Panc1 (cell line): ENCODE measurements at regions not wholly inside any gene's neighbourhood (a gene's known extent, or its start where the extent isn't known, plus 50 kb on each side); places are given as distances from the start of the nearest gene placed in this dataset.

ENCODE experiments used
- ATAC-seq: fragments of 200-7000 bp; cut with Tn5 transposase; 2 replicates; pipeline ENCODE4 v1.9.1; 2020; ENCODE audit warnings: mild to moderate bottlenecking, moderate library complexity
- BruUV-seq: library from RNA; stranded (reverse); fragments of 400-500 nt; replicated peaks from 2 replicates; lab custom pipeline; 2021; lab: Mats Ljungman, UMichigan
- CTCF ChIA-PET: fragments of 300-600 bp; sonication (Branson Sonifier 250); formaldehyde crosslinking; loops from one replicate; lab custom pipeline; 2022; ENCODE audit warnings: antibody characterized with exemption; lab: Charles Lee
- POLR2A ChIA-PET: fragments of 300-600 bp; sonication (Branson Sonifier 250); formaldehyde crosslinking; loops from one replicate; lab custom pipeline; 2022; ENCODE audit warnings: antibody characterized with exemption; lab: Charles Lee
- DNase-seq: peaks from one replicate; pipeline ENCODE4 v3.0.0-alpha.2; 2010; ENCODE audit warnings: low read depth, low spot score
- H3K27ac ChIP-seq: 2 replicates; pipeline ENCODE4 v1.5.1; 2011; ENCODE audit warnings: mild to moderate bottlenecking, low read length, inconsistent platforms
- H3K27me3 ChIP-seq: fragments of 200-500 bp; sonication (Bioruptor generic); 2 replicates; pipeline ENCODE4 v1.6.0; 2014; ENCODE audit warnings: low read length, inconsistent platforms; ENCODE audit not compliant: control insufficient read depth, insufficient read depth
- H3K36me3 ChIP-seq: fragments of 200-500 bp; sonication (Bioruptor generic); 2 replicates; pipeline ENCODE4 v1.5.1; 2014; ENCODE audit warnings: inconsistent platforms, mild to moderate bottlenecking, low read length, moderate library complexity; ENCODE audit not compliant: control insufficient read depth, insufficient read depth
- H3K4me1 ChIP-seq: 2 replicates; pipeline ENCODE4 v1.5.1; 2011; ENCODE audit warnings: inconsistent platforms, mild to moderate bottlenecking, low read length, moderate library complexity; ENCODE audit not compliant: control insufficient read depth, insufficient read depth
- H3K4me3 ChIP-seq, 2 experiments: 2 replicates each; pipeline ENCODE4 v1.5.1; 2011 to 2012; ENCODE audit warnings: low read depth in 2 of 2, low read length in 2 of 2, mild to moderate bottlenecking in 2 of 2, inconsistent platforms in 1 of 2, moderate library complexity in 1 of 2
- H3K9me3 ChIP-seq: fragments of 200-500 bp; sonication (Bioruptor generic); 2 replicates; pipeline ENCODE4 v1.5.1; 2014; ENCODE audit warnings: low read depth, mild to moderate bottlenecking, inconsistent platforms, low read length, moderate library complexity; ENCODE audit not compliant: control insufficient read depth, insufficient read depth
- POLR2AphosphoS5 ChIP-seq: IDR thresholded peaks from 2 replicates; pipeline ENCODE4 v1.6.1; 2012; ENCODE audit warnings: mild to moderate bottlenecking, low read depth, low read length, moderate library complexity
- REST ChIP-seq, 2 experiments: IDR thresholded peaks; 2 replicates each; pipeline ENCODE4 v1.6.1; 2011 to 2012; ENCODE audit warnings: low read depth in 2 of 2, control low read depth in 1 of 2, low read length in 1 of 2, mild to moderate bottlenecking in 1 of 2, moderate library complexity in 1 of 2; ENCODE audit not compliant: insufficient read depth in 1 of 2
- SIN3A ChIP-seq: IDR thresholded peaks from 2 replicates; pipeline ENCODE4 v1.6.1; 2012; ENCODE audit warnings: low read depth, mild to moderate bottlenecking, low read length, moderate library complexity, borderline replicate concordance; ENCODE audit not compliant: insufficient read depth
- TCF7L2 ChIP-seq: IDR thresholded peaks from 2 replicates; pipeline ENCODE4 v1.6.1; 2011; ENCODE audit warnings: mild to moderate bottlenecking, low read depth, low read length, inconsistent platforms
- in situ Hi-C: cut with HindIII; loops from 2 replicates; pipeline ENCODE4 v1.10.0; 2016; ENCODE audit warnings: low sequenced_read_pairs, low pct_unique_long_range_greater_than_20kb
- intact Hi-C: fragments of 100-400 bp; cut with micrococcal nuclease; formaldehyde crosslinking; loops from one replicate; pipeline ENCODE4 v1.10.0; 2022; ENCODE audit not compliant: unreplicated experiment
- TF ChIP-seq, protein P1 (sequence below): fragments of 450-650 bp; IDR thresholded peaks from 2 replicates; pipeline ENCODE4 v1.5.1; 2017; ENCODE audit warnings: mild to moderate bottlenecking

GRCh38 chr4:181225616-181226261 is 1017.5 kb upstream of the TENM3 start:
- Histone ChIP-seq H3K36me3 (no peaks in the 10 kb centered on the region), H3K27me3 (no peaks in the 10 kb centered on the region), H3K27ac (no peak overlapping the region), H3K9me3 (no peaks in the 10 kb centered on the region), H3K4me3 (no peak overlapping the region), H3K4me1 (no peaks in the 10 kb centered on the region)
- CTCF ChIA-PET = no interaction called here
- BruUV-seq = no TSS peak
- no peak for ATAC-seq
- intact Hi-C loops (no loop called here), in situ Hi-C loops (no loop called here)
- TF ChIP-seq TCF7L2 (no peak), REST (IDR thresholded peaks at IDR 0.05; ENCODE audit: insufficient read depth in 1 of 2, low read depth in 2 of 2, low read length in 1 of 2) (no peak), SIN3A (no peak), POLR2AphosphoS5 (no peak)
- TF ChIP-seq, protein P1, sequence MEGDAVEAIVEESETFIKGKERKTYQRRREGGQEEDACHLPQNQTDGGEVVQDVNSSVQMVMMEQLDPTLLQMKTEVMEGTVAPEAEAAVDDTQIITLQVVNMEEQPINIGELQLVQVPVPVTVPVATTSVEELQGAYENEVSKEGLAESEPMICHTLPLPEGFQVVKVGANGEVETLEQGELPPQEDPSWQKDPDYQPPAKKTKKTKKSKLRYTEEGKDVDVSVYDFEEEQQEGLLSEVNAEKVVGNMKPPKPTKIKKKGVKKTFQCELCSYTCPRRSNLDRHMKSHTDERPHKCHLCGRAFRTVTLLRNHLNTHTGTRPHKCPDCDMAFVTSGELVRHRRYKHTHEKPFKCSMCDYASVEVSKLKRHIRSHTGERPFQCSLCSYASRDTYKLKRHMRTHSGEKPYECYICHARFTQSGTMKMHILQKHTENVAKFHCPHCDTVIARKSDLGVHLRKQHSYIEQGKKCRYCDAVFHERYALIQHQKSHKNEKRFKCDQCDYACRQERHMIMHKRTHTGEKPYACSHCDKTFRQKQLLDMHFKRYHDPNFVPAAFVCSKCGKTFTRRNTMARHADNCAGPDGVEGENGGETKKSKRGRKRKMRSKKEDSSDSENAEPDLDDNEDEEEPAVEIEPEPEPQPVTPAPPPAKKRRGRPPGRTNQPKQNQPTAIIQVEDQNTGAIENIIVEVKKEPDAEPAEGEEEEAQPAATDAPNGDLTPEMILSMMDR = no peak
- no peak for DNase-seq
- POLR2A ChIA-PET = no interaction called here

GRCh38 chr4:181234951-181235680 is 1008.1 kb upstream of the TENM3 start:
- CTCF ChIA-PET = no interaction called here
- intact Hi-C loops (no loop called here), in situ Hi-C loops (no loop called here)
- no peak overlapping the region for H3K27ac ChIP-seq
- no TSS peak for BruUV-seq
- DNase-seq (no peak), ATAC-seq (no peak)
- H3K4me1 ChIP-seq = no peaks in the 10 kb centered on the region
- POLR2A ChIA-PET = no interaction called here
- H3K4me3 ChIP-seq = no peak overlapping the region
- H3K9me3 ChIP-seq = no peaks in the 10 kb centered on the region
- no peaks in the 10 kb centered on the region for H3K36me3 ChIP-seq
- TF ChIP-seq POLR2AphosphoS5 (no peak), TCF7L2 (no peak), SIN3A (no peak), REST (IDR thresholded peaks at IDR 0.05; ENCODE audit: insufficient read depth in 1 of 2, low read depth in 2 of 2, low read length in 1 of 2) (no peak)
- TF ChIP-seq, protein P1 = no peak
- H3K27me3 ChIP-seq = no peaks in the 10 kb centered on the region
